ENCODE measurements at regions not wholly inside any gene's neighbourhood (a gene's known extent, or its start where the extent isn't known, plus 50 kb on each side); places are given as distances from the start of the nearest gene placed in this dataset.

GRCh38 chr13:97133554-97133953 lies 88.6 kb upstream of the MBNL2 start:
- Mint-ChIP-seq H3K27me3 (peaks cover 15 to 37% (median 17%) of the 10 kb centered on the region in 3 donors), H3K36me3 (no peaks in the 10 kb centered on the region), H3K9me3 (no peaks in the 10 kb centered on the region), H3K27ac (no peak overlapping the region), H3K4me1 (no peaks in the 10 kb centered on the region), H3K4me3 (no peak overlapping the region)
- no peak for ATAC-seq (ENCODE audit: low read depth in 2 of 2)
- DNase-seq, result no peak

- peaks cover 15 to 33% (median 17%) of the 10 kb centered on the region in 3 donors for H3K27me3 Mint-ChIP-seq
- H3K4me1 Mint-ChIP-seq, result no peaks in the 10 kb centered on the region
- ATAC-seq (ENCODE audit: low read depth in 2 of 2) (no peak), DNase-seq (no peak)
- no peak overlapping the region for H3K4me3 Mint-ChIP-seq
- no peaks in the 10 kb centered on the region for H3K36me3 Mint-ChIP-seq
- peak overlapping the region in 1 of 6 donors; percentile 15 for H3K27ac Mint-ChIP-seq
- H3K9me3 Mint-ChIP-seq, result no peaks in the 10 kb centered on the region
These were observed 88.2 kb upstream of the MBNL2 start for GRCh38 chr13:97133955-97134354.

GRCh38 chr13:97134364-97135095 lies 87.6 kb upstream of the MBNL2 start:
- Mint-ChIP-seq H3K9me3 (no peaks in the 10 kb centered on the region), H3K36me3 (no peaks in the 10 kb centered on the region), H3K27ac (peak overlapping the region in 1 of 6 donors; percentile 15), H3K27me3 (peaks cover 15 to 32% (median 17%) of the 10 kb centered on the region in 3 donors), H3K4me3 (no peak overlapping the region), H3K4me1 (no peaks in the 10 kb centered on the region)
- ATAC-seq (ENCODE audit: low read depth in 2 of 2) (no peak), DNase-seq (no peak)

- H3K9me3 Mint-ChIP-seq, result peaks cover 0 to 3% (median 0%) of the 10 kb centered on the region in 7 donors
- no peak for ATAC-seq (ENCODE audit: low read depth in 2 of 2)
- no peak overlapping the region for H3K4me3 Mint-ChIP-seq
- H3K27me3 Mint-ChIP-seq, result peaks cover 23 to 44% (median 25%) of the 10 kb centered on the region in 3 donors
- DNase-seq, result no peak
- H3K36me3 Mint-ChIP-seq, result no peaks in the 10 kb centered on the region
- peak overlapping the region in 1 of 6 donors; percentile 28 for H3K27ac Mint-ChIP-seq
- no peaks in the 10 kb centered on the region for H3K4me1 Mint-ChIP-seq
These were observed 86.2 kb upstream of the MBNL2 start for GRCh38 chr13:97135883-97136282.

GRCh38 chr13:97136418-97136817 lies 85.7 kb upstream of the MBNL2 start:
- ATAC-seq (ENCODE audit: low read depth in 2 of 2), result no peak
- H3K27me3 Mint-ChIP-seq, result peaks cover 19 to 41% (median 25%) of the 10 kb centered on the region in 3 donors

GRCh38 chr13:97139691-97140090 lies 82.4 kb upstream of the MBNL2 start:
- ATAC-seq (ENCODE audit: low read depth in 2 of 2) (no peak), DNase-seq (no peak)
- peaks cover 0 to 3% (median 0%) of the 10 kb centered on the region in 7 donors for H3K9me3 Mint-ChIP-seq
- no peak overlapping the region for H3K4me3 Mint-ChIP-seq
- H3K4me1 Mint-ChIP-seq, result no peaks in the 10 kb centered on the region
- H3K27me3 Mint-ChIP-seq, result peaks cover 22 to 45% (median 22%) of the 10 kb centered on the region in 3 donors
- H3K36me3 Mint-ChIP-seq, result no peaks in the 10 kb centered on the region
- H3K27ac Mint-ChIP-seq, result no peak overlapping the region

More at GRCh38 chr13:97136418-97136817, 85.7 kb upstream of the MBNL2 start:
- no peak for DNase-seq
- peaks cover 0 to 3% (median 0%) of the 10 kb centered on the region in 7 donors for H3K9me3 Mint-ChIP-seq
- no peaks in the 10 kb centered on the region for H3K4me1 Mint-ChIP-seq
- no peaks in the 10 kb centered on the region for H3K36me3 Mint-ChIP-seq
- H3K27ac Mint-ChIP-seq, result no peak overlapping the region
- no peak overlapping the region for H3K4me3 Mint-ChIP-seq

GRCh38 chr13:97140131-97140530 lies 82.0 kb upstream of the MBNL2 start:
- ATAC-seq (ENCODE audit: low read depth in 2 of 2), result no peak
- Mint-ChIP-seq H3K27me3 (peaks cover 22 to 49% (median 25%) of the 10 kb centered on the region in 3 donors), H3K27ac (no peak overlapping the region), H3K36me3 (no peaks in the 10 kb centered on the region), H3K9me3 (peaks cover 0 to 3% (median 0%) of the 10 kb centered on the region in 7 donors), H3K4me1 (no peaks in the 10 kb centered on the region), H3K4me3 (no peak overlapping the region)
- DNase-seq, result no peak

GRCh38 chr13:97140611-97141010 lies 81.5 kb upstream of the MBNL2 start:
- no peak overlapping the region for H3K4me3 Mint-ChIP-seq
- H3K27ac Mint-ChIP-seq, result no peak overlapping the region

GRCh38 chr13:97141097-97141496 lies 81.0 kb upstream of the MBNL2 start:
- H3K4me1 Mint-ChIP-seq, result no peaks in the 10 kb centered on the region
- no peak overlapping the region for H3K27ac Mint-ChIP-seq
- DNase-seq (no peak), ATAC-seq (ENCODE audit: low read depth in 2 of 2) (no peak)
- no peaks in the 10 kb centered on the region for H3K36me3 Mint-ChIP-seq
- peaks cover 23 to 53% (median 25%) of the 10 kb centered on the region in 3 donors for H3K27me3 Mint-ChIP-seq
- no peak overlapping the region for H3K4me3 Mint-ChIP-seq
- H3K9me3 Mint-ChIP-seq, result peaks cover 0 to 3% (median 0%) of the 10 kb centered on the region in 7 donors

More at GRCh38 chr13:97140611-97141010, 81.5 kb upstream of the MBNL2 start:
- DNase-seq (no peak), ATAC-seq (ENCODE audit: low read depth in 2 of 2) (no peak)
- no peaks in the 10 kb centered on the region for H3K4me1 Mint-ChIP-seq
- peaks cover 0 to 3% (median 0%) of the 10 kb centered on the region in 7 donors for H3K9me3 Mint-ChIP-seq
- no peaks in the 10 kb centered on the region for H3K36me3 Mint-ChIP-seq
- peaks cover 22 to 53% (median 28%) of the 10 kb centered on the region in 3 donors for H3K27me3 Mint-ChIP-seq

GRCh38 chr13:97141564-97142005 lies 80.5 kb upstream of the MBNL2 start:
- Mint-ChIP-seq H3K36me3 (no peaks in the 10 kb centered on the region), H3K4me3 (no peak overlapping the region), H3K27me3 (peaks cover 26 to 53% (median 28%) of the 10 kb centered on the region in 3 donors), H3K27ac (no peak overlapping the region), H3K4me1 (no peaks in the 10 kb centered on the region), H3K9me3 (peaks cover 0 to 3% (median 0%) of the 10 kb centered on the region in 7 donors)
- DNase-seq (no peak), ATAC-seq (ENCODE audit: low read depth in 2 of 2) (no peak)

GRCh38 chr13:97142452-97142851 lies 79.7 kb upstream of the MBNL2 start:
- no peak for DNase-seq
- H3K27ac Mint-ChIP-seq, result no peak overlapping the region
- H3K4me1 Mint-ChIP-seq, result no peaks in the 10 kb centered on the region

GRCh38 chr13:97145057-97145456 lies 77.1 kb upstream of the MBNL2 start:
- no peak overlapping the region for H3K4me3 Mint-ChIP-seq
- no peaks in the 10 kb centered on the region for H3K36me3 Mint-ChIP-seq
- ATAC-seq (ENCODE audit: low read depth in 2 of 2), result no peak
- no peak for DNase-seq
- H3K27me3 Mint-ChIP-seq, result peaks cover 36 to 65% (median 39%) of the 10 kb centered on the region in 3 donors
- H3K4me1 Mint-ChIP-seq, result no peaks in the 10 kb centered on the region
- no peak overlapping the region for H3K27ac Mint-ChIP-seq
- peaks cover 0 to under 1% (median 0%) of the 10 kb centered on the region in 7 donors for H3K9me3 Mint-ChIP-seq

More at GRCh38 chr13:97142452-97142851, 79.7 kb upstream of the MBNL2 start:
- Mint-ChIP-seq H3K27me3 (peaks cover 33 to 55% (median 33%) of the 10 kb centered on the region in 3 donors), H3K4me3 (peak overlapping the region in 1 of 8 donors; percentile 22), H3K36me3 (no peaks in the 10 kb centered on the region), H3K9me3 (peaks cover 0 to 3% (median 0%) of the 10 kb centered on the region in 7 donors)
- ATAC-seq (ENCODE audit: low read depth in 2 of 2), result no peak

- H3K4me3 Mint-ChIP-seq, result no peak overlapping the region
- DNase-seq (no peak), ATAC-seq (ENCODE audit: low read depth in 2 of 2) (no peak)
- no peaks in the 10 kb centered on the region for H3K4me1 Mint-ChIP-seq
- no peak overlapping the region for H3K27ac Mint-ChIP-seq
- no peaks in the 10 kb centered on the region for H3K36me3 Mint-ChIP-seq
- peaks cover 0 to 3% (median 0%) of the 10 kb centered on the region in 7 donors for H3K9me3 Mint-ChIP-seq
- peaks cover 26 to 47% (median 26%) of the 10 kb centered on the region in 3 donors for H3K27me3 Mint-ChIP-seq
These were observed 73.2 kb upstream of the MBNL2 start for GRCh38 chr13:97148894-97149293.

GRCh38 chr13:97160421-97160820 lies 61.7 kb upstream of the MBNL2 start:
- Mint-ChIP-seq H3K9me3 (peaks cover 0 to 6% (median 0%) of the 10 kb centered on the region in 7 donors), H3K27ac (no peak overlapping the region), H3K27me3 (peaks cover 4 to 32% (median 28%) of the 10 kb centered on the region in 3 donors), H3K36me3 (peaks cover 0 to 5% of the 10 kb centered on the region in 2 donors), H3K4me3 (no peak overlapping the region), H3K4me1 (no peaks in the 10 kb centered on the region)
- DNase-seq (no peak), ATAC-seq (ENCODE audit: low read depth in 2 of 2) (no peak)
